ENCODE measurements at regions not wholly inside any gene's neighbourhood (a gene's known extent, or its start where the extent isn't known, plus 50 kb on each side); places are given as distances from the start of the nearest gene placed in this dataset.
A peak's percentile ranks its signal among the peaks of the same experiment; 100 is the strongest.

GRCh38 chr9:31030741-31031202 is 1353.7 kb upstream of the ACO1 start:
- Histone ChIP-seq H3K27ac (ENCODE audit: low read depth, low read length) (peak overlapping the region; percentile 67), H3K27me3 (ENCODE audit: control insufficient read depth, insufficient read depth, low read length, poor library complexity, severe bottlenecking) (no peaks in the 10 kb centered on the region), H3K9ac (ENCODE audit: extremely low read depth, low read length, poor library complexity, severe bottlenecking) (no peak overlapping the region), H3K36me3 (ENCODE audit: control insufficient read depth, insufficient read depth, low read length) (no peaks in the 10 kb centered on the region), H3K9me3 (ENCODE audit: control insufficient read depth, low read length) (no peaks in the 10 kb centered on the region), H3K4me1 (ENCODE audit: control insufficient read depth, insufficient read depth, low read length) (no peaks in the 10 kb centered on the region), H3K4me3 (ENCODE audit: low read length) (no peak overlapping the region)
- Mint-ChIP-seq H3K9me3 (no peaks in the 10 kb centered on the region), H3K36me3 (ENCODE audit: low read depth) (no peaks in the 10 kb centered on the region), H3K27me3 (ENCODE audit: insufficient read depth) (no peaks in the 10 kb centered on the region), H3K4me3 (no peak overlapping the region), H3K27ac (no peak overlapping the region), H3K4me1 (peaks cover 11% of the 10 kb centered on the region)
- TF ChIP-seq, protein P1, sequence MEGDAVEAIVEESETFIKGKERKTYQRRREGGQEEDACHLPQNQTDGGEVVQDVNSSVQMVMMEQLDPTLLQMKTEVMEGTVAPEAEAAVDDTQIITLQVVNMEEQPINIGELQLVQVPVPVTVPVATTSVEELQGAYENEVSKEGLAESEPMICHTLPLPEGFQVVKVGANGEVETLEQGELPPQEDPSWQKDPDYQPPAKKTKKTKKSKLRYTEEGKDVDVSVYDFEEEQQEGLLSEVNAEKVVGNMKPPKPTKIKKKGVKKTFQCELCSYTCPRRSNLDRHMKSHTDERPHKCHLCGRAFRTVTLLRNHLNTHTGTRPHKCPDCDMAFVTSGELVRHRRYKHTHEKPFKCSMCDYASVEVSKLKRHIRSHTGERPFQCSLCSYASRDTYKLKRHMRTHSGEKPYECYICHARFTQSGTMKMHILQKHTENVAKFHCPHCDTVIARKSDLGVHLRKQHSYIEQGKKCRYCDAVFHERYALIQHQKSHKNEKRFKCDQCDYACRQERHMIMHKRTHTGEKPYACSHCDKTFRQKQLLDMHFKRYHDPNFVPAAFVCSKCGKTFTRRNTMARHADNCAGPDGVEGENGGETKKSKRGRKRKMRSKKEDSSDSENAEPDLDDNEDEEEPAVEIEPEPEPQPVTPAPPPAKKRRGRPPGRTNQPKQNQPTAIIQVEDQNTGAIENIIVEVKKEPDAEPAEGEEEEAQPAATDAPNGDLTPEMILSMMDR (conservative IDR thresholded peaks at IDR 0.05): no peak
- peak; percentile 58 for DNase-seq
- WGBS, 2 experiments (ENCODE audit: insufficient coverage in 1 of 2, insufficient read length in 1 of 2): 28 to 32% methylated on average over 4 to 6 of the region's 6 CpGs

GRCh38 chr9:31032206-31032605 is 1352.2 kb upstream of the ACO1 start:
- no peaks in the 10 kb centered on the region for H3K4me1 ChIP-seq (ENCODE audit: control insufficient read depth, insufficient read depth, low read length)
- Mint-ChIP-seq H3K27me3 (ENCODE audit: insufficient read depth) (no peaks in the 10 kb centered on the region), H3K27ac (no peak overlapping the region), H3K4me1 (peaks cover 11% of the 10 kb centered on the region), H3K36me3 (ENCODE audit: low read depth) (no peaks in the 10 kb centered on the region), H3K9me3 (no peaks in the 10 kb centered on the region), H3K4me3 (no peak overlapping the region)
- H3K27me3 ChIP-seq (ENCODE audit: control insufficient read depth, insufficient read depth, low read length, poor library complexity, severe bottlenecking): no peaks in the 10 kb centered on the region
- no peaks in the 10 kb centered on the region for H3K36me3 ChIP-seq (ENCODE audit: control insufficient read depth, insufficient read depth, low read length)
- no peak overlapping the region for H3K9ac ChIP-seq (ENCODE audit: extremely low read depth, low read length, poor library complexity, severe bottlenecking)
- DNase-seq: no peak
- no peaks in the 10 kb centered on the region for H3K9me3 ChIP-seq (ENCODE audit: control insufficient read depth, low read length)
- H3K4me3 ChIP-seq (ENCODE audit: low read length): no peak overlapping the region
- TF ChIP-seq, protein P1 (conservative IDR thresholded peaks at IDR 0.05): no peak
- no peak overlapping the region for H3K27ac ChIP-seq (ENCODE audit: low read depth, low read length)
- 89% methylated on average over 3 of the region's 3 CpGs; no CpG with 5 or more reads in 1 of the 2 experiments for WGBS, 2 experiments (ENCODE audit: insufficient coverage in 1 of 2, insufficient read length in 1 of 2)

- no peaks in the 10 kb centered on the region for H3K36me3 ChIP-seq (ENCODE audit: control insufficient read depth, insufficient read depth, low read length)
- no peak overlapping the region for H3K4me3 Mint-ChIP-seq
- TF ChIP-seq, protein P1 (conservative IDR thresholded peaks at IDR 0.05): no peak
- no peak overlapping the region for H3K4me3 ChIP-seq (ENCODE audit: low read length)
- no peaks in the 10 kb centered on the region for H3K9me3 Mint-ChIP-seq
- H3K36me3 Mint-ChIP-seq (ENCODE audit: low read depth): no peaks in the 10 kb centered on the region
- no peak overlapping the region for H3K9ac ChIP-seq (ENCODE audit: extremely low read depth, low read length, poor library complexity, severe bottlenecking)
- no peak overlapping the region for H3K27ac ChIP-seq (ENCODE audit: low read depth, low read length)
- no peak for DNase-seq
- no peaks in the 10 kb centered on the region for H3K27me3 ChIP-seq (ENCODE audit: control insufficient read depth, insufficient read depth, low read length, poor library complexity, severe bottlenecking)
- H3K27ac Mint-ChIP-seq: no peak overlapping the region
- WGBS, 2 experiments (ENCODE audit: insufficient coverage in 1 of 2, insufficient read length in 1 of 2): 73 to 100% methylated on average over 1 to 4 of the region's 4 CpGs
- no peaks in the 10 kb centered on the region for H3K4me1 ChIP-seq (ENCODE audit: control insufficient read depth, insufficient read depth, low read length)
- no peaks in the 10 kb centered on the region for H3K9me3 ChIP-seq (ENCODE audit: control insufficient read depth, low read length)
- H3K4me1 Mint-ChIP-seq: peaks cover 11% of the 10 kb centered on the region
- H3K27me3 Mint-ChIP-seq (ENCODE audit: insufficient read depth): no peaks in the 10 kb centered on the region
Observed at GRCh38 chr9:31034311-31034710, 1350.1 kb upstream of the ACO1 start.
